KOPT-K1 (cell line): ENCODE measurements at regions not wholly inside any gene's neighbourhood (a gene's known extent, or its start where the extent isn't known, plus 50 kb on each side); places are given as distances from the start of the nearest gene placed in this dataset.
"Not testable (repeated sequence)": the region's sequence is repeated elsewhere in the genome, so short reads cannot be mapped to it uniquely, and the experiment has no call there.

ENCODE experiments used
- H3K27ac ChIP-seq: fragments of 200-600 bp; sonication (generic); 2 replicates; pipeline ENCODE4 v1.5.1; 2016; ENCODE audit warnings: antibody characterized with exemption, mild to moderate bottlenecking, low read depth, low read length; ENCODE audit not compliant: poor library complexity, severe bottlenecking
- H3K36me3 ChIP-seq: fragments of 200-600 bp; sonication (generic); 2 replicates; pipeline ENCODE4 v1.5.1; 2017; ENCODE audit warnings: antibody characterized with exemption, mild to moderate bottlenecking, low read length, moderate library complexity; ENCODE audit not compliant: insufficient read depth
- H3K9me3 ChIP-seq: fragments of 200-600 bp; sonication (generic); 2 replicates; pipeline ENCODE4 v1.5.1; 2017; ENCODE audit warnings: antibody characterized with exemption, low read length, mild to moderate bottlenecking; ENCODE audit not compliant: insufficient read depth, poor library complexity, severe bottlenecking

GRCh38 chr17:43345515-43345914, 53.3 kb upstream of the ARL4D start:
- peaks cover 52% of the 10 kb centered on the region for H3K9me3 ChIP-seq
- not testable (repeated sequence) for H3K36me3 ChIP-seq, H3K27ac ChIP-seq

GRCh38 chr17:43344685-43345084, 54.1 kb upstream of the ARL4D start:
- Histone ChIP-seq H3K36me3 (no peaks in the 10 kb centered on the region; the same call in 1 of the 2 replicates), H3K27ac (no peak overlapping the region), H3K9me3 (peaks cover 44% of the 10 kb centered on the region)

GRCh38 chr17:43342589-43342890, 56.3 kb upstream of the ARL4D start:
- Histone ChIP-seq H3K27ac (no peak overlapping the region), H3K9me3 (peaks cover 23% of the 10 kb centered on the region), H3K36me3 (no peaks in the 10 kb centered on the region)

DNA sequence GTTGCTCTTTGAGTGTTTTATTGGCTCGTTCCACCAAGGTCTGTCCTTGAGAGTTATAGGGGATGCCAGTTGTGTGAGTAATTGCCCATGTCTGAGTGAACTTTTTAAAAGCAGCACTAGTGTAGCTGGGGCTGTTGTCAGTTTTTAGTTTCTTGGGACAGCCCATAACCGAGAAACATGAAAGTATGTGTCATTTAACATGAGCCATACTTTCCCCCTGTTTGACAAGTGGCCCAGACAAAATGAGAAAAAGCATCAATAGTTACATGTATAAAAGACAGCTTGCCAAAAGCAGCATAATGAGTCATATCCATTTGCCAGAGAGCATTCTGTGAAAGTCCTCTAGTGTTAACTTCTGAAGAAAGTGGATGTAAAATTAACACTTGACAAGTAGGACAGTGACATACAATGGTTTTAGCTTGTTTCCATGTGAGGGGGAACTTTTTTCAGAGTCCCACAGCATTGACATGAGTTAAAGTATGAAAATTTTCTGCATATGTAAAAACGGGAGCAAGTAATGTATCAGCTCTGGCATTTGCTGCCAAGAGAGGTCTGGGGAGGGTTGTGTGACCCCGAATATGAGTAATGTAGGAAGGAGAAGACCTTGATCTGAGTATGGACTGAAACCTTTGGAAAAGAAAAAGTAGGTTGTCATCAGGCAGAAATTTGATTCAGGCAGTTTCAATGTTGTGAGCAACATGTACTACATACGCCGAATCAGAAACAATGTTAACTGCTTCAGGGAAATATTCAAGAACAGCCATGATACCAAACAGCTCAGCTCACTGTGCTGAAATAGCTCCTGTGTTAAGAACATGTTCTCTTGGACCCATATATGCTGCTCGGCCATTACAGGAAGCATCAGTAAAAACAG, 56.8 kb upstream of the ARL4D start:
- Histone ChIP-seq H3K27ac (no peak overlapping the region), H3K36me3 (no peaks in the 10 kb centered on the region), H3K9me3 (peaks cover 17% of the 10 kb centered on the region)

DNA sequence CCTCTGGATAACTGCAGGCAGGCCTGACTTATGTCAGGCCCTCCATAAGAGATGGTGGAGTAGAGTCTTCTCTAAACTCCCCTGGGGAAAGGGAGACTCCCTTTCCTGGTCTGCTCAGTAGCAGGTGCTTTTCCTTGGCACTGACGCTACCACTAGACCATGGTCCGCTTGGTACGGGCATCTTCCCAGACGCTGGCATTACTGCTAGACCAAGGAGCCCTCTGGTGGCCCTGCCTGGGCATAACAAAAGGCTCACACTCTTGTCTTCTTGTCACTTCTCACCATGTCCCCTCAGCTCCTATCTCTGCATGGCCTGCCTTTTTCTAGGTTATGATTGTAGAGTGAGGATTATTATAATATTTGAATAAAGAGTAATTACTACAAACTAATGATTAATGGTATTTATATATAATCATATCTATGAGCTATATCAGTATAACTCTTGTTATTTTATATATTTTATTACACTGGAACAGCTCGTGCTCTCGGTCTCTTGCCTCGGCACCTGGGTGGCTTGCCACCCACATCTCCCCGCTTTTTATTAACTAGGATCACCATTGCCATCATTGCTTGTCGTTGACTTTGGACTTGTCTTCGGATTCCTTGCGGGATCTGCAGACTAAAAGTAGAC, 59.8 kb upstream of the ARL4D start:
- no peak overlapping the region for H3K27ac ChIP-seq
- no peaks in the 10 kb centered on the region for H3K9me3 ChIP-seq
- H3K36me3 ChIP-seq, result no peaks in the 10 kb centered on the region

DNA sequence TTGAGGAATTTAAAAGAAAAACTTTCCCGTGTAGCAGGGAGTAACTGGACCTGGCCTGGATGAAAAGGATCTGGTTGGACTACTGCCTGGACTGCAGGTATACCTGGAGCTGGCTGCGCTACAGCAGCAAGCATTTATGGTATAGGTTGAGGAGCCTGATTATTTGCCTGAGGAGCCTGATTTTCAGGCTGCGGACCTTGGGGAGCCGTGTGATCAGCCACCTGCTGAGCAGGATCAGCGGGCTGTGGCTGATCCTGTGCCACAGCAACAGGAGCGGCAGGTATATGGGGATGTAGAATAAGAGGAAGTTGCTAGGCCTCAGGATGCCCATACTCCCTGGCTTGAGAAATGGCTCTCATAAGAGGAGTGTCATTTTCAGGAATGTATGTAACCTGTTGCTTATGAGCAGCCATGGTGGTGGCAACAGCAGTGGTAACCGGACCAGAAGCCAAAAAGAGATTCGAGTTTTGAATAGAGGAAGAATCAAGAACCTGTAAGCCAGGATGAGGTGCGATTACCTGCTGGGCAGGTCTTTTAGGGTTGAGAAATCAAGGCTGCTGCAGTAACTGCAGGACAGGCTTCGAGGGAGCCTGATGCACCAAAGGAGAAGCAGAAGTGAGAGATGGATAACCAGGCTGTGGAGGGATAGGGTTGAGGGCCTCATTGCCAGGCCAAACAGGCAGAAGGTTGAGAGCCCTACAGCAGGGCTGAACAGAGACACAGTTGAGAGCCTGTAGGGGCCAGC, 60.9 kb upstream of the ARL4D start:
- H3K27ac ChIP-seq, result peak overlapping the region; percentile 26
- H3K9me3 ChIP-seq, result peaks cover 7% of the 10 kb centered on the region
- no peaks in the 10 kb centered on the region for H3K36me3 ChIP-seq

DNA sequence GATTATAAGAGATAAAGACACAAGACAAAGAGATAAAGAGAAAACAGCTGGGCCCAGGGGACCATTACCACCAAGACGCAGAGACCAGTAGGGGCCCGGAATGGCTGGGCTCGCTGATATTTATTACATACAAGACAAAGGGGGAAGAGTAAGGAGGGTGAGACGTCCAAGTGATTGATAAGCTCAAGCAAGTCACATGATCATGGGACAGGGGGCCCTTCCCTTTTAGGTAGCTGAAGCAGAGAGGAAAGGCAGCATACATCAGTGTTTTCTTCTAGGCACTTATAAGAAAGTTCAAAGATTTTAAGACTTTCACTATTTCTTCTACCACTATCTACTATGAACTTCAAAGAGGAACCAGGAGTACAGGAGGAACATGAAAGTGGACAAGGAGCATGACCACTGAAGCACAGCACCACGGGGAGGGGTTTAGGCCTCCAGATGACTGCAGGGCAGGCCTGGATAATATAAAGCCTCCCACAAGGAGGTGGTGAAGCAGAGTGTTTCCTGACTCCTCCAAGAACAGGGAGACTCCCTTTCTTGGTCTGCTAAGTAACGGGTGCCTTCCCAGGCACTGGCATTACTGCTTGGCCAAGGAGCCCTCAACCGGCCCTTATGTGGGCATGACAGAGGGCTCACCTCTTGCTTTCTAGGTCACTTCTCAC, 63.9 kb upstream of the ARL4D start:
- Histone ChIP-seq H3K9me3 (peaks cover 7% of the 10 kb centered on the region), H3K27ac (no peak overlapping the region), H3K36me3 (no peaks in the 10 kb centered on the region)

DNA sequence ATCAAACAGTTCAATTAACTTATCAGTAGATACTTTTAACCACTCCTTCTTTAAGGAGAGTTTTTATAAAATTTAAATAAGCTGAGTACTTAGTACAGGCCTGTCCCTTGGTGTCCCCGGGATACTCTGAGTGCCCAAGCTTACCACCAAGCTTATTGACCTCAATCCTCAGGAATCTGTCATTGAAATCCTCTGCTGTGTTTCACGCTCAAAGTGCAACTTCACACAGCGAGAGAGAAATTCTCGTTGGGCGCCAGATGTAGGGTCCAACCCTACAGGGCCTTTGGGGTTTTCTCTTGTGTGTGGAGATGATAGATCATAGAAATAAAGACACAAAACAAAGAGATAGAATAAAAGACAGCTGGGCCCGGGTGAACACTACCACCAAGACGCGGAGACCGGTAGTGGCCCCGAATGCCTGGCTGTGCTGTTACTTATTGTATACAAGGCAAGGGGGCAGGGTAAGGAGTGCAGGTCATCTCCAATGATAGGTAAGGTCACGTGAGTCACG, 65.3 kb upstream of the ARL4D start:
- Histone ChIP-seq H3K27ac (peak overlapping the region; percentile 40), H3K36me3 (no peaks in the 10 kb centered on the region)

GRCh38 chr17:43332230-43332629, 66.6 kb upstream of the ARL4D start:
- Histone ChIP-seq H3K27ac (peak overlapping the region; percentile 29), H3K36me3 (no peaks in the 10 kb centered on the region)

More for the DNA sequence above, 65.3 kb upstream of the ARL4D start:
- peaks cover 7% of the 10 kb centered on the region for H3K9me3 ChIP-seq

DNA sequence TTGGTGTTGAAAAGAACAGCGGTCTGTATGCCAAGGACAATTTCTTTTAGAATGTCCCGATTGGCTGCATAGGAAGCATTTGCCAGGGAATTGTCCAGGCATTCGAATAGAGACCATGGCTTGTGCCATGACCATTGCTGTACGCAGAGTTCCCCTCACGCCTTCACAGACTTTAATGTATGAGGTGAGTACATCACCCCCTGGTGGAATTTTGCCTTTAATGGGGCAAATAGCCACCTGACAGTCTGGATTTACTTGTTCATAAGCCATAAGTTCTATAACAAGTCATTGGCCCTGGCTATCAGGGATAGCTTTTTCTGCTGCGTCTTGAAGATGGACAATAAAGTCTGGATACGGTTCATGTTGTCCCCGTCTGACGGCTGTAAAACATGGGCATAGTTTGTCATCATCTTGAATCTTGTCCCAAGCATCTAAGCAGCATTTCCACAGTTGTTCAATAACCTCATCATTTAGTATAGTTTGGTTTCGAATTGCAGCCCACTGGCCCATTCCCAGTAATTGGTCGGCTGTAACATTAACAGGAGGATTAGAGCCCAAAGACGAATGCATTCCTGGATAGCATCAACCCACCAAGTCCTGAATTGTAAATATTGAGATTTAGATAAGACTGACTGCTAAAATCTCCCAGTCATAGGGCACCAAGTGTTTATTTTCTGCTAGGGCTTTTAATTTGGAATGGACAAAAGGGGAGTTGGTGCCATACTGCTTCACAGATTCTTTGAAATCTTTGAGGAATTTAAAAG, 67.7 kb upstream of the ARL4D start:
- Histone ChIP-seq H3K9me3 (peaks cover 7% of the 10 kb centered on the region), H3K27ac (no peak overlapping the region), H3K36me3 (no peaks in the 10 kb centered on the region)

More at GRCh38 chr17:43332230-43332629, 66.6 kb upstream of the ARL4D start:
- H3K9me3 ChIP-seq, result peaks cover 7% of the 10 kb centered on the region

GRCh38 chr17:43329183-43329582, 69.6 kb upstream of the ARL4D start:
- Histone ChIP-seq H3K36me3 (no peaks in the 10 kb centered on the region), H3K27ac (no peak overlapping the region), H3K9me3 (peaks cover 7% of the 10 kb centered on the region)

DNA sequence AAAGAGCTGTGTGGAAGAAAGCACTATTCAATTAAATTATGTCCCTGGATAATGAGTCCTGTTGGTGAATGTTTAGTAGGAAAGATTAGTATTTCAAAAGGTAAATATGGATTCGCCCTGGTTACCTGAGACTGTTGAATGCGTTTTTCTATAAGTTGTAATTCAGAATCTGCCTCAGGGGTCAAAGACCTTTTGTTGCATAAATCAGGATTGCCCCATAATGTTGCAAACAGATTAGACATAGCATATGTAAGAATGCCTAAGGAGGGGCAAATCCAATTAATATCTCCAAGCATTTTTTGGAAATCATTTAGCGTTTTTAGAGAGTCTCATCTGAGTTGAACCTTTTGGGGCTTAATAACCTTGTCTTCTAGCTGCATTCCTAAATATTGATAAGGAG, 70.1 kb upstream of the ARL4D start:
- peaks cover 3% of the 10 kb centered on the region for H3K9me3 ChIP-seq
- no peak overlapping the region for H3K27ac ChIP-seq
- no peaks in the 10 kb centered on the region for H3K36me3 ChIP-seq

DNA sequence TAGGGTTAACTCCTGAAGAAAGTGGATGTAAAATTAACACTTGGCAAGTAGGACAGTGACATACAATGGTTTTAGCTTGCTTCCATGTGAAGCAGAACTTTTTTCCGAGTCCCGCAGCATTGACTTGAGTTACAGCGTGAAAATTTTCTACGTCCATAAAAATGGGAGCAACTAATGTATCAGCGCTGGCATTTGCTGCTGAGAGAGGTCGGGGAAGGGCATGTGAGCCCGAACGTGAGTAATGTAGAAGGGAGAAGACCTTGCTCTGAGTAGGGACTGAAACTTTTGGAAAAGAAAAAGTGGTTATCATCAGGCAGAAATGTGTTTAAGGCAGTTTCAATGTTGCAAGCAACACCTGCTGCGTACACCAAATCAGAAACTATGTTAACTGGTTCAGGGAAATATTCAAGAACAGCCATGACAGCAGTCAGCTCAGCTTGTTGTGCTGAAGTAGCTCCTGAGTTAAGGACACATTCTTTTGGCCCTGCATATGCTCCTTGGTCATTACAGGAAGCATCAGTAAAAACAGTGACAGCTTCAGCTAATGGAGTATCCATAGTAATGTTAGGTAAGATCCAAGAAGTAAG, 70.9 kb upstream of the ARL4D start:
- Histone ChIP-seq H3K9me3 (no peaks in the 10 kb centered on the region), H3K27ac (no peak overlapping the region), H3K36me3 (no peaks in the 10 kb centered on the region)

DNA sequence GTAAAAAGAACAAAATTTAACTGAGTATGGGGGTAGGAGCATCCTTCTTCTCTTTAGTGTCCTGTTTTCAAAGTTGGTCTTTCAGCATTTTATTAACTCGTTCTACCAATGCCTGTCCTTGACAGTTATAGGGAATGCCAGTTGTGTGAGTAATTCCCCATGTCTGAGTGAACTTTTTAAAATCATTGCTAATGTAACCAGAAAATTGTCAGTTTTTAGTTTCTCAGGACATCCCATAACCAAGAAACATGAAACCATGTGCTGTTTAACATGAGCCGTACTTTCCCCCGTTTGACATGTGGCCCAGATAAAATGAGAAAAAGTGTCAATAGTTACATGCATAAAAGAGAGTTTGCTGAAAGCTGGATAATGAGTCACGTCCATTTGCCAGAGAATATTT, 71.4 kb upstream of the ARL4D start:
- no peaks in the 10 kb centered on the region for H3K9me3 ChIP-seq
- H3K36me3 ChIP-seq, result no peaks in the 10 kb centered on the region
- H3K27ac ChIP-seq, result no peak overlapping the region
